SK-N-SH (cell line): ENCODE measurements at regions not wholly inside any gene's neighbourhood (a gene's known extent, or its start where the extent isn't known, plus 50 kb on each side); places are given as distances from the start of the nearest gene placed in this dataset.
"Not testable (repeated sequence)": the region's sequence is repeated elsewhere in the genome, so short reads cannot be mapped to it uniquely, and the experiment has no call there.

Experiments
- CTCF ChIA-PET: fragments of 300-600, 350-600 bp; formaldehyde crosslinking; extraction: SDS; loops from one replicate; lab custom pipeline; 2021; lab: Yijun Ruan, JAX
- POLR2A ChIA-PET: fragments of 350-600 bp; sonication (Branson Sonifier 250); formaldehyde crosslinking; extraction: SDS; loops from one replicate; lab custom pipeline; 2020; ENCODE audit warnings: antibody characterized with exemption, inconsistent platforms; lab: Yijun Ruan, JAX
- DNase-seq: peaks from one replicate; pipeline ENCODE4 v3.0.0; 2012
- H2AFZ ChIP-seq: fragments of 200-600 bp; sonication (generic); 2 replicates; pipeline ENCODE4 v1.8.1; 2016; ENCODE audit warnings: antibody characterized with exemption, mild to moderate bottlenecking, low read depth
- H3F3A ChIP-seq: fragments of 200-600 bp; sonication (generic); replicated peaks from 2 replicates; pipeline ENCODE3; 2016; ENCODE audit warnings: antibody characterized with exemption, mild to moderate bottlenecking; ENCODE audit not compliant: insufficient read depth
- H3K27ac ChIP-seq, 2 experiments: fragments of 200-500 bp in 1 of 2; fragments of 200-600 bp in 1 of 2; sonication (Bioruptor generic) in 1 of 2; sonication (generic), shearing (Covaris generic) in 1 of 2; 2 replicates each; pipeline versions ENCODE4 v1.5.1 to v1.6.1; 2014 to 2016; ENCODE audit warnings: low read depth in 2 of 2, inconsistent platforms in 1 of 2, low read length in 1 of 2, mild to moderate bottlenecking in 1 of 2, mixed read lengths in 1 of 2
- H3K27me3 ChIP-seq: fragments of 200-600 bp; sonication (generic), shearing (Covaris generic); 2 replicates; pipeline ENCODE4 v1.6.1; 2016; ENCODE audit warnings: mixed run types; ENCODE audit not compliant: insufficient read depth
- H3K36me3 ChIP-seq, 2 experiments: fragments of 200-500 bp in 1 of 2; fragments of 200-600 bp in 1 of 2; sonication (Bioruptor generic) in 1 of 2; sonication (generic) in 1 of 2; replicated peaks in 1 of 2; 2 replicates each; pipeline versions ENCODE3 to v1.5.1; 2014 to 2016; ENCODE audit warnings: low read length in 1 of 2, mild to moderate bottlenecking in 1 of 2; ENCODE audit not compliant: insufficient read depth in 2 of 2, control insufficient read depth in 1 of 2
- H3K4me1 ChIP-seq, 2 experiments: fragments of 200-500 bp in 1 of 2; fragments of 200-600 bp in 1 of 2; sonication (Bioruptor generic) in 1 of 2; sonication (generic), shearing (Covaris generic) in 1 of 2; 2 replicates each; pipeline versions ENCODE4 v1.5.1 to v1.6.1; 2014 to 2016; ENCODE audit warnings: low read depth in 1 of 2, low read length in 1 of 2, mixed run types in 1 of 2; ENCODE audit not compliant: insufficient read depth in 2 of 2, control insufficient read depth in 1 of 2
- H3K4me2 ChIP-seq: fragments of 200-600 bp; sonication (generic), shearing (Covaris generic); 2 replicates; pipeline ENCODE4 v1.6.1; 2017; ENCODE audit warnings: mixed run types
- H3K4me3 ChIP-seq, 2 experiments: fragments of 200-500 bp in 1 of 2; fragments of 200-600 bp in 1 of 2; sonication (Bioruptor generic) in 1 of 2; sonication (generic), shearing (Covaris generic) in 1 of 2; 2 replicates each; pipeline versions ENCODE4 v1.5.1 to v1.8.1; 2014 to 2016; ENCODE audit warnings: low read depth in 2 of 2, inconsistent platforms in 1 of 2, low read length in 1 of 2, mild to moderate bottlenecking in 1 of 2, mixed read lengths in 1 of 2, moderate library complexity in 1 of 2
- H3K79me2 ChIP-seq: fragments of 200-600 bp; sonication (generic); 2 replicates; pipeline ENCODE4 v1.8.1; 2017; ENCODE audit warnings: mild to moderate bottlenecking; ENCODE audit not compliant: insufficient read depth
- H3K9ac ChIP-seq: fragments of 200-600 bp; sonication (generic); 2 replicates; pipeline ENCODE4 v1.6.1; 2017; ENCODE audit warnings: mixed run types
- H3K9me2 ChIP-seq: fragments of 200-600 bp; sonication (generic); 2 replicates; pipeline ENCODE4 v1.6.1; 2017; ENCODE audit warnings: mixed run types
- H3K9me3 ChIP-seq: fragments of 200-600 bp; sonication (generic); 2 replicates; pipeline ENCODE4 v1.6.1; 2017; ENCODE audit warnings: mixed run types, mild to moderate bottlenecking, moderate library complexity
- H4K20me1 ChIP-seq: fragments of 200-600 bp; sonication (generic); 2 replicates; pipeline ENCODE4 v1.6.1; 2017; ENCODE audit warnings: mild to moderate bottlenecking, mixed run types; ENCODE audit not compliant: insufficient read depth
- CHD2 ChIP-seq: fragments of 150-350 bp; IDR thresholded peaks from 2 replicates; pipeline ENCODE4 v1.6.1; 2018; ENCODE audit warnings: low read length; ENCODE audit not compliant: partially characterized antibody
- CTCF ChIP-seq: fragments of 200-600 bp; sonication (generic); IDR thresholded peaks from 2 replicates; pipeline ENCODE4 v1.6.1; 2017; ENCODE audit warnings: antibody characterized with exemption, mild to moderate bottlenecking, moderate library complexity
- ELF1 ChIP-seq: IDR thresholded peaks from 2 replicates; pipeline ENCODE4 v1.4.0; 2012
- EZH2phosphoT487 ChIP-seq: fragments of 200-600 bp; sonication (generic); IDR thresholded peaks from 2 replicates; pipeline ENCODE4 v1.6.1; 2017; ENCODE audit warnings: low read depth, mixed run types, mild to moderate bottlenecking, antibody characterized with exemption, moderate library complexity, borderline replicate concordance
- FOXJ3 ChIP-seq: sonication (generic); formaldehyde crosslinking; IDR thresholded peaks from 2 replicates; pipeline ENCODE4 v1.5.1; 2020; ENCODE audit warnings: mild to moderate bottlenecking, missing genetic modification reagents
- FOXM1 ChIP-seq: IDR thresholded peaks from 2 replicates; pipeline ENCODE4 v1.4.0; 2012; ENCODE audit warnings: low read depth, mild to moderate bottlenecking
- MXI1 ChIP-seq: IDR thresholded peaks from 2 replicates; pipeline ENCODE4 v1.6.1; 2012; ENCODE audit warnings: mild to moderate bottlenecking, low read depth, low read length, improper control_type of control experiment
- NFIC ChIP-seq: IDR thresholded peaks from 2 replicates; pipeline ENCODE4 v1.4.0; 2012; ENCODE audit warnings: borderline replicate concordance
- RAD21 ChIP-seq: IDR thresholded peaks from 2 replicates; pipeline ENCODE4 v1.6.1; 2012; ENCODE audit warnings: mild to moderate bottlenecking, low read length
- RFX5 ChIP-seq: IDR thresholded peaks from 2 replicates; pipeline ENCODE4 v1.6.1; 2012; ENCODE audit warnings: mild to moderate bottlenecking, improper control_type of control experiment, low read length
- RXRA ChIP-seq: IDR thresholded peaks from 2 replicates; pipeline ENCODE4 v1.4.0; 2012; ENCODE audit warnings: low read depth, mild to moderate bottlenecking, borderline replicate concordance
- TAF1 ChIP-seq: IDR thresholded peaks from 2 replicates; pipeline ENCODE4 v1.6.1; 2012; ENCODE audit warnings: low read depth, mild to moderate bottlenecking, low read length, moderate library complexity, borderline replicate concordance
- TEAD4 ChIP-seq: IDR thresholded peaks from 2 replicates; pipeline ENCODE4 v1.4.0; 2012; ENCODE audit warnings: mild to moderate bottlenecking, borderline replicate concordance; ENCODE audit not compliant: insufficient read depth
- ZBTB33 ChIP-seq: IDR thresholded peaks from 2 replicates; pipeline ENCODE4 v1.4.0; 2012; ENCODE audit warnings: low read depth, borderline replicate concordance
- WGBS: methylation state at CpG from one replicate; pipeline ENCODE4 v1.1.6; 2017; ENCODE audit warnings: low lambda C conversion rate; 5-methylcytosine and 5-hydroxymethylcytosine counted together
- TF ChIP-seq, protein P1 (sequence below): fragments of 150-350 bp; IDR thresholded peaks from 2 replicates; pipeline ENCODE4 v1.6.1; 2017; ENCODE audit warnings: antibody characterized with exemption, low read length, low read depth, borderline replicate concordance

GRCh38 chr3:87822563-87822962 lies 236.2 kb downstream of the CGGBP1 start:
- WGBS, result 11% methylated on average over 2 of the region's 2 CpGs
- TF ChIP-seq RXRA (no peak), FOXJ3 (CRISPR knock-in tag) (no peak), FOXM1 (no peak), RFX5 (no peak), CHD2 (no peak), RAD21 (no peak), CTCF (no peak), EZH2phosphoT487 (no peak), MXI1 (no peak)
- POLR2A ChIA-PET, result no interaction called here
- CTCF ChIA-PET, result no interaction called here
- H2AFZ ChIP-seq, result no peak overlapping the region
- no peaks in the 10 kb centered on the region for H3K9me3 ChIP-seq
- no peaks in the 10 kb centered on the region for H3K36me3 ChIP-seq
- no peak for DNase-seq
- no peak overlapping the region for H3K27ac ChIP-seq
- no peaks in the 10 kb centered on the region for H3K79me2 ChIP-seq
- no peak overlapping the region for H3K4me3 ChIP-seq
- H3K27me3 ChIP-seq, result no peaks in the 10 kb centered on the region; the same call in 1 of the 2 replicates
- H4K20me1 ChIP-seq, result no peaks in the 10 kb centered on the region
- H3K9me2 ChIP-seq, result no peaks in the 10 kb centered on the region
- H3K4me1 ChIP-seq, result no peaks in the 10 kb centered on the region
- H3K4me2 ChIP-seq, result no peak overlapping the region
- H3K9ac ChIP-seq, result no peak overlapping the region
- no peaks in the 10 kb centered on the region for H3F3A ChIP-seq

DNA sequence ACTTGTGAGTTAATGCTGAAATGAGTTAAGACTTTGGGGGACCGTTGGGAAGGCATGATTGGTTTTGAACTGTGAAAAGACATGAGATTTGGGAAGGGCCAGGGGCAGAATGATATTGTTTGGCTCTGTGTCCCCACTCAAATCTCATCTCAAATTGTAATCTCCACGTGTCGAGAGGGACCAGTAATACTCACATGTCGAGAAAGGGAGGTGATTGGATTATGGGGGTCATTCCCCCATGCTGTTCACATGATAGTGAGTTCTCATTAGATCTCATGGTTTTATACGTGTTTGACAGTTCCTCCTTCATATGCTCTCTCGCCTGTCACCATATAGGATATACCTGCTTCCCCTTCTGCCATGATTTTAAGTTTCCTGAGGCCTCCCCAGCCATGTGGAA lies 245.3 kb downstream of the CGGBP1 start:
- H3K27ac ChIP-seq, H3K4me1 ChIP-seq, H3K9ac ChIP-seq, H3K4me2 ChIP-seq, H3K9me3 ChIP-seq, H3K4me3 ChIP-seq, H3K9me2 ChIP-seq, H3K79me2 ChIP-seq, H2AFZ ChIP-seq, DNase-seq, H4K20me1 ChIP-seq, H3K27me3 ChIP-seq, H3K36me3 ChIP-seq, H3F3A ChIP-seq, POLR2A ChIA-PET, CTCF ChIA-PET: not testable (repeated sequence)
- WGBS, result 6% methylated on average over 6 of the region's 6 CpGs

DNA sequence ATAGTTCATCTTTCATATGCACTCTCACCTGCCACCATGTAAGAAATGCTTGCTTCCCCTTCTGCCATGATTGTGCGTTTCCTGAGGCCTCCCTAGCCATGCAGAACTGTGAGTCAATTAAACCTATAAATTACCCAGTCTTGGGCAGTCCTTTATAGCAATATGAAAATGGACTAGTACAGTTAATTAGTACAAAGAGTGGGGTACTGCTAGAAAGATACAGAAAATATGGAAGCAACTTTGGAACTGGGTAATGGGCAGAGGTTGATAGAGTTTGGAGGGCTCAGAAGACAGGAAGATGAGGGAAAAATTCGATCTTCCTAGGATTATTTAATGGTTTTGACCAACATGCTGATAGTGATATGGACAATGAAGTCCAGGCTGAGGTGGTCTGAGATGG lies 246.9 kb downstream of the CGGBP1 start:
- ChIA-PET POLR2A (no interaction called here), CTCF (no interaction called here)
- H4K20me1 ChIP-seq, result no peaks in the 10 kb centered on the region
- no peak for DNase-seq
- H3K4me1 ChIP-seq, result no peaks in the 10 kb centered on the region
- no peak overlapping the region for H3K27ac ChIP-seq
- H3K4me3 ChIP-seq, result no peak overlapping the region
- 0% methylated on average over 2 of the region's 2 CpGs for WGBS
- H3K79me2 ChIP-seq, result no peaks in the 10 kb centered on the region
- H3K9me3 ChIP-seq, result no peaks in the 10 kb centered on the region
- no peaks in the 10 kb centered on the region for H3K36me3 ChIP-seq
- peaks cover 4% of the 10 kb centered on the region; the same call in 1 of the 2 replicates for H3K9me2 ChIP-seq
- no peaks in the 10 kb centered on the region for H3F3A ChIP-seq
- no peak overlapping the region for H3K9ac ChIP-seq
- H2AFZ ChIP-seq, result no peak overlapping the region
- no peak overlapping the region for H3K4me2 ChIP-seq
- H3K27me3 ChIP-seq, result no peaks in the 10 kb centered on the region
- TF ChIP-seq TAF1 (no peak), RFX5 (no peak), CTCF (no peak), ZBTB33 (no peak), ELF1 (no peak), TEAD4 (no peak), NFIC (no peak), EZH2phosphoT487 (no peak), CHD2 (no peak)
- TF ChIP-seq, protein P1, sequence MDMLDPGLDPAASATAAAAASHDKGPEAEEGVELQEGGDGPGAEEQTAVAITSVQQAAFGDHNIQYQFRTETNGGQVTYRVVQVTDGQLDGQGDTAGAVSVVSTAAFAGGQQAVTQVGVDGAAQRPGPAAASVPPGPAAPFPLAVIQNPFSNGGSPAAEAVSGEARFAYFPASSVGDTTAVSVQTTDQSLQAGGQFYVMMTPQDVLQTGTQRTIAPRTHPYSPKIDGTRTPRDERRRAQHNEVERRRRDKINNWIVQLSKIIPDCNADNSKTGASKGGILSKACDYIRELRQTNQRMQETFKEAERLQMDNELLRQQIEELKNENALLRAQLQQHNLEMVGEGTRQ, result no peak
